GM21528 (cell line): ENCODE measurements at regions not wholly inside any gene's neighbourhood (a gene's known extent, or its start where the extent isn't known, plus 50 kb on each side); places are given as distances from the start of the nearest gene placed in this dataset.
"Not testable (repeated sequence)": the region's sequence is repeated elsewhere in the genome, so short reads cannot be mapped to it uniquely, and the experiment has no call there.

Experiments
- ATAC-seq: cut with Tn5 transposase; IDR thresholded peaks from one replicate; pipeline ENCODE4 v1.9.1; 2021; ENCODE audit warnings: mild to moderate bottlenecking, moderate library complexity; ENCODE audit not compliant: unreplicated experiment, low FRiP score

GRCh38 chr6:82118150-82118562 lies 129.4 kb downstream of the IBTK start:
- ATAC-seq, result no peak

GRCh38 chr6:82114748-82115147 lies 132.8 kb downstream of the IBTK start:
- ATAC-seq, result no peak

GRCh38 chr6:82113231-82113630 lies 134.3 kb downstream of the IBTK start:
- ATAC-seq, result no peak

- no peak for ATAC-seq
Observed at GRCh38 chr6:82111818-82112217, 135.7 kb downstream of the IBTK start.

- no peak for ATAC-seq
Observed at GRCh38 chr6:82111114-82111513, 136.4 kb downstream of the IBTK start.

- not testable (repeated sequence) for ATAC-seq
Observed at GRCh38 chr6:82103171-82103570, 144.4 kb downstream of the IBTK start.

GRCh38 chr6:82101374-82102114 lies 146.0 kb downstream of the IBTK start:
- not testable (repeated sequence) for ATAC-seq

GRCh38 chr6:82100763-82101162 lies 146.8 kb downstream of the IBTK start:
- ATAC-seq, result not testable (repeated sequence)

- no peak for ATAC-seq
Observed at GRCh38 chr6:82097676-82098075, 149.9 kb downstream of the IBTK start.

GRCh38 chr6:82095091-82095490 lies 152.5 kb downstream of the IBTK start:
- ATAC-seq, result no peak

GRCh38 chr6:82094166-82094806 lies 153.3 kb downstream of the IBTK start:
- ATAC-seq, result no peak

- ATAC-seq, result no peak
Observed at GRCh38 chr6:82088978-82089771, 158.4 kb downstream of the IBTK start.

- no peak for ATAC-seq
Observed at GRCh38 chr6:82086944-82087343, 160.6 kb downstream of the IBTK start.

GRCh38 chr6:82085701-82086100 lies 161.8 kb downstream of the IBTK start:
- no peak for ATAC-seq

GRCh38 chr6:82084324-82084920 lies 163.1 kb downstream of the IBTK start:
- ATAC-seq, result no peak

GRCh38 chr6:82083646-82084045 lies 163.9 kb downstream of the IBTK start:
- ATAC-seq, result no peak

- ATAC-seq, result no peak
Observed at GRCh38 chr6:82080767-82081166, 166.8 kb downstream of the IBTK start.

- no peak for ATAC-seq
Observed at GRCh38 chr6:82078286-82078908, 169.1 kb downstream of the IBTK start.

- ATAC-seq, result no peak
Observed at GRCh38 chr6:82076916-82077315, 170.6 kb downstream of the IBTK start.

- no peak for ATAC-seq
Observed at GRCh38 chr6:82074556-82074955, 173.0 kb downstream of the IBTK start.
